IPS-NIHi7 (cell line): ENCODE measurements at regions not wholly inside any gene's neighbourhood (a gene's known extent, or its start where the extent isn't known, plus 50 kb on each side); places are given as distances from the start of the nearest gene placed in this dataset.

Experiments used
- DNase-seq: peaks from one replicate; pipeline ENCODE4 v3.0.0; 2012; ENCODE audit warnings: mixed read lengths; ENCODE audit errors: extremely low spot score

- DNase-seq, result no peak
These were observed 137.5 kb downstream of the ICE1 start for GRCh38 chr5:5560016-5560415.

- no peak for DNase-seq
These were observed 136.4 kb downstream of the ICE1 start for GRCh38 chr5:5558638-5559527.

- DNase-seq, result no peak
These were observed 135.6 kb downstream of the ICE1 start for GRCh38 chr5:5558102-5558501.

- no peak for DNase-seq
These were observed 129.0 kb downstream of the ICE1 start for GRCh38 chr5:5551499-5551898.

- DNase-seq, result no peak
These were observed 123.9 kb downstream of the ICE1 start for GRCh38 chr5:5546408-5546807.

DNA sequence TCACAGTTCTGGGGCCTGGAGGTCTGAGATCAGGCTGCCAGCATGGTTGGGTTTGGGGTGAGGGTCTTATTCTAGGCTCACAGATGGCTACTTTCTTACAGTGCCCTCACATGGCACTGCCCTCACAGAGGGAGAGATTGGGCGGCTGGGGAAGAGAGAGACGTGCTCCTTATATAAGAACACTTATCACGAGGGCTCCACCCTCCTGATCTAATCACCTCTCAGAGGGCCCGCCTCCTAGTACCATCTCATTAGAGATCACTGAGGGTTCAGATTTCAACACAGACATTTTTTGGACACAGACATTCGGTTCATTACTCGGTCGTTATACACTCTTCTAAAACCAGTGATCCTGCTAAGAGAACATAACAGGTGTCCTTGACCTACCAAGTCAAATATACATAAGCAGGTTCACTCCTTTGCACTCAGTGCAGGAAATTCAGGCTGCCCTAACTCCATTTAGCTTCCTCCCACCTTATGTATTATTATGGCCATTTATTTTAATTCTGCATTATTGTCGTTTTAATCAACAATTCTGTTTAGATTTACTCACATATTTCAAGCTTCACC is 121.7 kb downstream of the ICE1 start:
- DNase-seq, result no peak

- DNase-seq, result no peak
These were observed 120.2 kb downstream of the ICE1 start for GRCh38 chr5:5542654-5543053.

DNA sequence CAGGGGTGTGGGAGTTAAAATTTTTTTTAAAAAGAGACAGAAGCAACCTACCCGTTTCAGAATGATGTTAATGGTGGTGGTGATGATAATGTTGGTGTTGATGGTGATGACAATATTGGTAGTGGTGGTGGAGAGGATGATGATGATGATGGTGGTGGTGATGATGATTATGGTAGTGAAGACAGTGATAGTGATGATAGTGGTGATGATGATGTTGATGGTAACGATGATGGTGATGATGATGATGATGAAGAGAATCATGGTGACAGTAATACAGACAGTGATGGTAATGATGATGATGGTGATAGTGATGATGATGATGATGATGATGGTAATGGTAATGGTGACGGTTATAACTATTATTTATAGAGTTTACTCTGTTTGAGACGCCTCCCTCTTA is 117.6 kb downstream of the ICE1 start:
- no peak for DNase-seq
